Keratinocyte (primary cell): ENCODE measurements at regions not wholly inside any gene's neighbourhood (a gene's known extent, or its start where the extent isn't known, plus 50 kb on each side); places are given as distances from the start of the nearest gene placed in this dataset.

Experiments used
- DNase-seq: peaks from one replicate; pipeline ENCODE4 v3.0.0-alpha.2; 2011; ENCODE audit warnings: low read depth, missing footprints, low spot score
- FAIRE-seq: peaks from 2 replicates; lab custom pipeline; 2011; peaks lifted over from hg19 to GRCh38; lab: Jason Lieb, UNC
- H2AFZ ChIP-seq: 2 replicates; pipeline ENCODE4 v1.6.0; 2012; ENCODE audit warnings: low read length, control low read depth, inconsistent platforms; ENCODE audit not compliant: control insufficient read depth
- H3K27ac ChIP-seq: 2 replicates; pipeline ENCODE4 v1.5.1; 2011; ENCODE audit warnings: low read length; ENCODE audit not compliant: control insufficient read depth, insufficient read depth
- H3K27me3 ChIP-seq: 3 replicates; pipeline ENCODE4 v1.6.0; 2011; ENCODE audit warnings: low read length; ENCODE audit not compliant: control insufficient read depth, insufficient read depth; ENCODE audit errors: extremely low read depth
- H3K36me3 ChIP-seq, 2 experiments: 2 replicates in 1 of 2; 3 replicates in 1 of 2; pipeline ENCODE4 v1.5.1; 2011; ENCODE audit warnings: low read length in 2 of 2, mild to moderate bottlenecking in 1 of 2; ENCODE audit not compliant: control insufficient read depth in 2 of 2, insufficient read depth in 2 of 2; ENCODE audit errors: extremely low read depth in 1 of 2
- H3K4me1 ChIP-seq: 3 replicates; pipeline ENCODE4 v1.5.1; 2011; ENCODE audit warnings: low read length; ENCODE audit not compliant: control insufficient read depth, insufficient read depth; ENCODE audit errors: extremely low read depth
- H3K4me2 ChIP-seq: 3 replicates; pipeline ENCODE4 v1.6.0; 2011; ENCODE audit warnings: low read depth, low read length; ENCODE audit not compliant: control insufficient read depth, insufficient read depth; ENCODE audit errors: extremely low read depth
- H3K4me3 ChIP-seq, 3 experiments: fragments of 200-600 bp in 1 of 3; sonication (generic) in 1 of 3; 2 replicates in 2 of 3; 3 replicates in 1 of 3; pipeline ENCODE4 v1.5.1; 2011 to 2016; ENCODE audit warnings: low read length in 3 of 3, mild to moderate bottlenecking in 3 of 3, control low read depth in 2 of 3, inconsistent platforms in 1 of 3, low read depth in 1 of 3, mixed read lengths in 1 of 3, mixed run types in 1 of 3, moderate library complexity in 1 of 3; ENCODE audit not compliant: control insufficient read depth in 2 of 3, insufficient read depth in 2 of 3; ENCODE audit errors: extremely low read depth in 1 of 3
- H3K79me2 ChIP-seq: 2 replicates; pipeline ENCODE4 v1.6.0; 2012; ENCODE audit warnings: low read length; ENCODE audit not compliant: control insufficient read depth, insufficient read depth
- H3K9ac ChIP-seq: 3 replicates; pipeline ENCODE4 v1.6.0; 2011; ENCODE audit warnings: low read length; ENCODE audit not compliant: control insufficient read depth, insufficient read depth; ENCODE audit errors: extremely low read depth
- H3K9me1 ChIP-seq: 3 replicates; pipeline ENCODE4 v1.6.0; 2011; ENCODE audit warnings: low read length; ENCODE audit not compliant: control insufficient read depth, insufficient read depth; ENCODE audit errors: extremely low read depth
- H3K9me3 ChIP-seq: 2 replicates; pipeline ENCODE4 v1.5.1; 2012; ENCODE audit warnings: low read depth, low read length; ENCODE audit not compliant: control insufficient read depth
- H4K20me1 ChIP-seq: 3 replicates; pipeline ENCODE4 v1.6.0; 2011; ENCODE audit warnings: low read length; ENCODE audit not compliant: control insufficient read depth, insufficient read depth; ENCODE audit errors: extremely low read depth
- CTCF ChIP-seq, 3 experiments: IDR thresholded peaks in 1 of 3; conservative IDR thresholded peaks in 1 of 3; optimal IDR thresholded peaks in 1 of 3; 2 replicates in 2 of 3; 3 replicates in 1 of 3; pipeline versions ENCODE3 to v1.5.1; 2011; ENCODE audit warnings: low read length in 3 of 3, mild to moderate bottlenecking in 3 of 3, moderate library complexity in 2 of 3, control low read depth in 1 of 3, inconsistent platforms in 1 of 3; ENCODE audit not compliant: insufficient read depth in 2 of 3; ENCODE audit errors: extremely low read depth in 1 of 3
- EZH2 ChIP-seq: IDR thresholded peaks from one replicate; pipeline ENCODE4 v1.6.1; 2012; ENCODE audit warnings: inconsistent platforms, mild to moderate bottlenecking, low read length, moderate library complexity
- dilution Hi-C: fragments of 300-500 bp; cut with MboI; formaldehyde crosslinking; loops from one replicate; pipeline ENCODE4 v1.7.0; 2020; ENCODE audit warnings: low sequenced_read_pairs; ENCODE audit not compliant: extremely low pct_ligation_motif_present

- FAIRE-seq (no peak), DNase-seq (no peak)
- no peaks in the 10 kb centered on the region for H3K9me1 ChIP-seq
- no peak overlapping the region for H3K4me3 ChIP-seq
- H3K27me3 ChIP-seq = no peaks in the 10 kb centered on the region
- no peaks in the 10 kb centered on the region for H3K79me2 ChIP-seq
- H4K20me1 ChIP-seq = no peaks in the 10 kb centered on the region
- no peak overlapping the region for H3K27ac ChIP-seq
- no peak overlapping the region for H2AFZ ChIP-seq
- no peak overlapping the region for H3K9ac ChIP-seq
- no peak overlapping the region for H3K4me2 ChIP-seq
- TF ChIP-seq CTCF (optimal IDR thresholded peaks at IDR 0.05 in 1 of 3, IDR thresholded peaks at IDR 0.05 in 1 of 3, conservative IDR thresholded peaks at IDR 0.05 in 1 of 3; ENCODE audit: extremely low read depth in 1 of 3, insufficient read depth in 2 of 3, low read length in 3 of 3) (no peak), EZH2 (no peak)
- H3K9me3 ChIP-seq = no peaks in the 10 kb centered on the region
- H3K36me3 ChIP-seq = no peaks in the 10 kb centered on the region
- no peaks in the 10 kb centered on the region for H3K4me1 ChIP-seq
- dilution Hi-C loops = no loop called here
These were observed 122.6 kb downstream of the EDN3 start for GRCh38 chr20:59422872-59423544.

DNA sequence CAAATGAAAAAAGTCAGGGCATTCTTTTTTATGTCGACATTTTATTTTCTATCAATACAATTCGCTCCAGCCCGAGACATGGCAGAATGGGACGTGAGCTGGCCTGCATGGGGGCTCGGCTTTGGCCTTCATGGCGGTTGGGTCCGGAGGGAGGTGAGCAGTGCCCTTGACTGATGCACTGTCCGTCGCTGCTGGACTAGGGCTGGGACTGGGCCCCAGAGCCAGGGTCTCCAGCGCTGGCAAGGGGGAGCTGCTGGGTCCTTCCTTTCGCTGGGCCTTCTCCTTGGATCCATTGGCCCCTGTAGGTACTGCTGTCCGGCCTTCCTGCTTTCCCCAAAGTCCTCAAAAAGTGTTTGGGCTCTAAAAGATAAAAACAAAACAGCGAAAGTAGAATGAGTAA, 124.6 kb downstream of the EDN3 start:
- Histone ChIP-seq H3K27ac (no peak overlapping the region), H2AFZ (no peak overlapping the region), H4K20me1 (no peaks in the 10 kb centered on the region), H3K4me3 (no peak overlapping the region), H3K36me3 (no peaks in the 10 kb centered on the region), H3K4me1 (no peaks in the 10 kb centered on the region), H3K79me2 (no peaks in the 10 kb centered on the region), H3K9me1 (no peaks in the 10 kb centered on the region), H3K27me3 (no peaks in the 10 kb centered on the region), H3K4me2 (no peak overlapping the region), H3K9me3 (no peaks in the 10 kb centered on the region), H3K9ac (no peak overlapping the region)
- no peak for DNase-seq
- no peak for TF ChIP-seq EZH2
- no peak for TF ChIP-seq CTCF (optimal IDR thresholded peaks at IDR 0.05 in 1 of 3, IDR thresholded peaks at IDR 0.05 in 1 of 3, conservative IDR thresholded peaks at IDR 0.05 in 1 of 3; ENCODE audit: extremely low read depth in 1 of 3, insufficient read depth in 2 of 3, low read length in 3 of 3)
- dilution Hi-C loops = no loop called here
- FAIRE-seq = no peak
